ENCODE measurements at regions not wholly inside any gene's neighbourhood (a gene's known extent, or its start where the extent isn't known, plus 50 kb on each side); places are given as distances from the start of the nearest gene placed in this dataset.

DNA sequence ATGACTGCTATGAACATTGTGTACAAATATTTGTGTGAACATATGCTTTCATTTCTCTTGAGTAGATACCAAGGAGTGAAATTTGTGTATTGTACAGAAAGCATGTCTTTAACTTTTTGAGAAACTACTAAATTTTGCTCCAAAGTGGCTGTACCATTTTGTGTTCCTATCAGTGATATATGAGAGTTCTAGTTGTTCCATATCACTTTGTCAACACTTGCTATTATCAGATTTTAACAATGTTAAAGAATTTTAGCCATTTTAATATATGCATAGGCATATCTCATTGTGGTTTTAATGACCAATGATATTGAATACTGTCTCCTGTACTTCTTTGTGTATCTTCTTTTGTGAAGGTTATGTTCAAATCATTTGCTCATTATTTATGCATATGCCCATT, 142.9 kb upstream of the NR3C1 start:
- TF ChIP-seq POLR2A (IDR thresholded peaks at IDR 0.05) (no peak), POLR2AphosphoS5 (IDR thresholded peaks at IDR 0.05) (no peak)
- TF ChIP-seq, protein P1, sequence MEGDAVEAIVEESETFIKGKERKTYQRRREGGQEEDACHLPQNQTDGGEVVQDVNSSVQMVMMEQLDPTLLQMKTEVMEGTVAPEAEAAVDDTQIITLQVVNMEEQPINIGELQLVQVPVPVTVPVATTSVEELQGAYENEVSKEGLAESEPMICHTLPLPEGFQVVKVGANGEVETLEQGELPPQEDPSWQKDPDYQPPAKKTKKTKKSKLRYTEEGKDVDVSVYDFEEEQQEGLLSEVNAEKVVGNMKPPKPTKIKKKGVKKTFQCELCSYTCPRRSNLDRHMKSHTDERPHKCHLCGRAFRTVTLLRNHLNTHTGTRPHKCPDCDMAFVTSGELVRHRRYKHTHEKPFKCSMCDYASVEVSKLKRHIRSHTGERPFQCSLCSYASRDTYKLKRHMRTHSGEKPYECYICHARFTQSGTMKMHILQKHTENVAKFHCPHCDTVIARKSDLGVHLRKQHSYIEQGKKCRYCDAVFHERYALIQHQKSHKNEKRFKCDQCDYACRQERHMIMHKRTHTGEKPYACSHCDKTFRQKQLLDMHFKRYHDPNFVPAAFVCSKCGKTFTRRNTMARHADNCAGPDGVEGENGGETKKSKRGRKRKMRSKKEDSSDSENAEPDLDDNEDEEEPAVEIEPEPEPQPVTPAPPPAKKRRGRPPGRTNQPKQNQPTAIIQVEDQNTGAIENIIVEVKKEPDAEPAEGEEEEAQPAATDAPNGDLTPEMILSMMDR (IDR thresholded peaks at IDR 0.05 in 8 of 11, conservative IDR thresholded peaks at IDR 0.05 in 3 of 11) = no peak
- H3K27ac ChIP-seq = no peak overlapping the region
- no peaks in the 10 kb centered on the region for H3K4me1 ChIP-seq
- no peak for DNase-seq
- intact Hi-C loops (cut with DNase I; ENCODE audit: low total_unique reads) = no loop called here
- no peaks in the 10 kb centered on the region for H3K27me3 ChIP-seq (replicated peaks in 1 of 7)
- no peak overlapping the region for H3K4me3 ChIP-seq
- peaks cover 0 to 11% (median 6%) of the 10 kb centered on the region in 8 donors for H3K9me3 ChIP-seq
- H3K36me3 ChIP-seq = no peaks in the 10 kb centered on the region

DNA sequence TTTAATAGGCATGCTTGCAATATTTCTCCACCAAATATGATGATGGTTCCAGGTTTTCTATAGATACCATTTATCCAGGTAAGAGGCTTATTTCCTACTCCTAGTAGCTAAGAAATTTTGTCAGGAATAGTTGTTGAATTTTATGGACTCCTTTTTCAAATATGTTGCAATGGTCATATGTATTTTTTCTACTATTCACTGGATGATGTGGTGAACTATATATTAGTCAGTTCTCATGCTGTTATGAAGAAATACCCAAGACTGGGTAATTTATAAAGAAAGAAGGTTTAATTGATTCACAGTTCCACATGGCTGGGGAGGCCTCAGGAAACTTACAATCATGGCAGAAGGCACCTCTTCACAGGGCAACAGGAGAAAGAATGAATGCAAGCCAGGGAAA, 141.1 kb upstream of the NR3C1 start:
- DNase-seq = no peak
- intact Hi-C loops (cut with DNase I; ENCODE audit: low total_unique reads) = no loop called here
- no peaks in the 10 kb centered on the region for H3K36me3 ChIP-seq
- no peaks in the 10 kb centered on the region for H3K4me1 ChIP-seq
- H3K9me3 ChIP-seq = peaks cover 0 to 15% (median 10%) of the 10 kb centered on the region in 8 donors
- H3K27me3 ChIP-seq (replicated peaks in 1 of 7) = no peaks in the 10 kb centered on the region
- no peak for TF ChIP-seq POLR2AphosphoS5 (IDR thresholded peaks at IDR 0.05)
- TF ChIP-seq, protein P1 (IDR thresholded peaks at IDR 0.05 in 8 of 11, conservative IDR thresholded peaks at IDR 0.05 in 3 of 11) = no peak
- TF ChIP-seq POLR2A (IDR thresholded peaks at IDR 0.05) = no peak
- H3K4me3 ChIP-seq = no peak overlapping the region
- no peak overlapping the region for H3K27ac ChIP-seq

DNA sequence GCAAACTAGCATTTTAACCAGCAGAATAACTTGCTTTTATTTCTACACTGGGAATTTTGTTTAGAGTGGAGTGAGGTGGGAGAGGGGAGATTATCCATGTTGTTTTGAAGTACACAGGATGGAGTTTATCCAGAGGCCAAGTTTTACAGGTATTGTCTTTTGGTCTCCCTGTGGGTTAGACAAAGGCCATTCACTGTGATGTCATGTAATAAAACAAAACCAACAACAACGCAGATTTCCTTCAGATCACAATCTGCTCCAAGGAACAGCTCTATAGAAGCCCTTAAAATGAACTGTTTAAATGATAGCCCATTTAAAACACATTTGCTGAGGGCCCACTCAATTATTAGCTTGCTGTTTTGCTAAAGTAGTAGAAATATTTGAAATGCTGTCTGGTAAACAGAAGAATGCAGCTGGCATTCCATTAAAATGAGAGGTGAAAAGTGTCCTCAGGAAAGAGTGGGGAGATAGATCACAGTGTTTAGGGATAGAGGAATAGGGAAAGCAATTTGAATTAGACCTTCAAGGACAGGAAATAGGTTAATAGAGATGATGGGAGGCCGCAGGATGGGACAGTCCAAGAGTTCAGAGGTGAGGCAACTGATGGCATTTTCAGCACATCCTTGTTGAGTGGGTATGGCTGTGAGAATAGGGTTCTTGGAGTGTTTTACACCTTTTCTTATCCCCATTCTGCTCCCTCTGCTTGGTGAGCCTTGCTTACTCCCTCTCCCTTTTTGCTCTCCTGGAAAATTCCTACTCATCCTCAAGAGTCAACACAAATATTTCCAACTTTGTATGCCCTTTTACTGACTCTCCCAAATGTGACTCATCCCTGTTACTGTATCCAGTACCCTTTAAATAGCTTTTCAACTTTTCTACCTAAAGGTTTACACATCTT, 140.1 kb upstream of the NR3C1 start:
- Histone ChIP-seq H3K27me3 (replicated peaks in 1 of 7) (no peaks in the 10 kb centered on the region), H3K4me1 (no peaks in the 10 kb centered on the region), H3K9me3 (peaks cover 0 to 25% (median 20%) of the 10 kb centered on the region in 8 donors), H3K27ac (no peak overlapping the region), H3K36me3 (no peaks in the 10 kb centered on the region), H3K4me3 (no peak overlapping the region)
- DNase-seq = no peak
- TF ChIP-seq POLR2A (IDR thresholded peaks at IDR 0.05) (no peak), POLR2AphosphoS5 (IDR thresholded peaks at IDR 0.05) (no peak)
- TF ChIP-seq, protein P1 (IDR thresholded peaks at IDR 0.05 in 8 of 11, conservative IDR thresholded peaks at IDR 0.05 in 3 of 11) = no peak
- intact Hi-C loops (cut with DNase I; ENCODE audit: low total_unique reads) = no loop called here
- 71 to 83% (median 77%) methylated on average over 2 of the region's 2 CpGs for WGBS, 5 donors

DNA sequence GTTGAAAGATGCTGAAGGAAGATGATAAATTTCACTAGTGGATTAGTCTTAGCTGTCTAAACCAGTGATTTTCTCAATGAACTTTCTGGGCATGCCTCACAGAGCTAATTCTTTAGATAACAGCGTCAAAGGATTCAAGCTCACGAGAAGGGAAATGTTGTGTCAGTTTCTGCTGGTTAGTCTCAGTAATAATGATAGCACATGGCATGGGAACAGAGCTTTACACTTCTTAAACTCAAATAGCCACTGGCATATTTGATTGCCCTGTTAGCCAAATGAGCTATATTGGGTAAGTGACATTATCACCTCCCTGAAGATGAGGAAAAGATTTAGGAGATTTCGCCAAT, 139.3 kb upstream of the NR3C1 start:
- Histone ChIP-seq H3K4me1 (no peaks in the 10 kb centered on the region), H3K27ac (no peak overlapping the region), H3K9me3 (peaks cover 0 to 28% (median 21%) of the 10 kb centered on the region in 8 donors), H3K4me3 (no peak overlapping the region), H3K27me3 (replicated peaks in 1 of 7) (no peaks in the 10 kb centered on the region), H3K36me3 (no peaks in the 10 kb centered on the region)
- intact Hi-C loops (cut with DNase I; ENCODE audit: low total_unique reads) = no loop called here
- WGBS, 5 donors = 85 to 95% (median 92%) methylated on average over 3 of the region's 3 CpGs
- no peak for DNase-seq
- TF ChIP-seq, protein P1 (IDR thresholded peaks at IDR 0.05 in 8 of 11, conservative IDR thresholded peaks at IDR 0.05 in 3 of 11) = no peak
- TF ChIP-seq POLR2AphosphoS5 (IDR thresholded peaks at IDR 0.05) (no peak), POLR2A (IDR thresholded peaks at IDR 0.05) (no peak)

Data from spleen (tissue), 11 donors.